Fibroblast of mammary gland (primary cell): ENCODE measurements at regions not wholly inside any gene's neighbourhood (a gene's known extent, or its start where the extent isn't known, plus 50 kb on each side); places are given as distances from the start of the nearest gene placed in this dataset.

ENCODE experiments used
- DNase-seq: peaks from one replicate; pipeline ENCODE4 v3.0.0-alpha.2; 2010; ENCODE audit warnings: low read depth
- H3K4me3 ChIP-seq: 2 replicates; pipeline ENCODE4 v1.5.1; 2011; ENCODE audit warnings: low read depth, mild to moderate bottlenecking, low read length, moderate library complexity; ENCODE audit not compliant: control insufficient read depth
- TF ChIP-seq, protein P1 (sequence below): conservative IDR thresholded peaks from 2 replicates; pipeline ENCODE4 v1.5.1; 2011; ENCODE audit warnings: low read depth, low read length, inconsistent platforms; ENCODE audit not compliant: control insufficient read depth, insufficient read depth

DNA sequence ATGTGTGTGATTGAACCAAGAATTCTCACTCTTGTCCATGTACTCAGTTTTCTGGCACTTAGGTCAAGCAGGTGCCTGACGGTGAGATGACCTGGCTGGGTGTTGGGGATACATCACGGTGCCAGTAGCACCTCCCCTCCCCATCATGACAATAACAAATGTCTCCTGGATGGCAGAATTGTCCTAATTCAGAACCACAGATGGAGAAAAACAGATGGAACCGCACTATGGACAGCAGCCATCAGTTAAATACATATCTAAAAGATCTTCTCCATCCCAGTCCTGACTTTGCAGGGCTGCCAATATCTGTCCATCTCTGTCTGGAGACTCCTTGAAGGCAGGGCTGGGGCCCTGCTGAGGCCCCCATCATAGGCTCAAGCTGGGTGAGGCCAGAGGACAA lies 126.9 kb downstream of the PTPRS start:
- TF ChIP-seq, protein P1, sequence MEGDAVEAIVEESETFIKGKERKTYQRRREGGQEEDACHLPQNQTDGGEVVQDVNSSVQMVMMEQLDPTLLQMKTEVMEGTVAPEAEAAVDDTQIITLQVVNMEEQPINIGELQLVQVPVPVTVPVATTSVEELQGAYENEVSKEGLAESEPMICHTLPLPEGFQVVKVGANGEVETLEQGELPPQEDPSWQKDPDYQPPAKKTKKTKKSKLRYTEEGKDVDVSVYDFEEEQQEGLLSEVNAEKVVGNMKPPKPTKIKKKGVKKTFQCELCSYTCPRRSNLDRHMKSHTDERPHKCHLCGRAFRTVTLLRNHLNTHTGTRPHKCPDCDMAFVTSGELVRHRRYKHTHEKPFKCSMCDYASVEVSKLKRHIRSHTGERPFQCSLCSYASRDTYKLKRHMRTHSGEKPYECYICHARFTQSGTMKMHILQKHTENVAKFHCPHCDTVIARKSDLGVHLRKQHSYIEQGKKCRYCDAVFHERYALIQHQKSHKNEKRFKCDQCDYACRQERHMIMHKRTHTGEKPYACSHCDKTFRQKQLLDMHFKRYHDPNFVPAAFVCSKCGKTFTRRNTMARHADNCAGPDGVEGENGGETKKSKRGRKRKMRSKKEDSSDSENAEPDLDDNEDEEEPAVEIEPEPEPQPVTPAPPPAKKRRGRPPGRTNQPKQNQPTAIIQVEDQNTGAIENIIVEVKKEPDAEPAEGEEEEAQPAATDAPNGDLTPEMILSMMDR = no peak
- no peak for DNase-seq
- no peak overlapping the region for H3K4me3 ChIP-seq

DNA sequence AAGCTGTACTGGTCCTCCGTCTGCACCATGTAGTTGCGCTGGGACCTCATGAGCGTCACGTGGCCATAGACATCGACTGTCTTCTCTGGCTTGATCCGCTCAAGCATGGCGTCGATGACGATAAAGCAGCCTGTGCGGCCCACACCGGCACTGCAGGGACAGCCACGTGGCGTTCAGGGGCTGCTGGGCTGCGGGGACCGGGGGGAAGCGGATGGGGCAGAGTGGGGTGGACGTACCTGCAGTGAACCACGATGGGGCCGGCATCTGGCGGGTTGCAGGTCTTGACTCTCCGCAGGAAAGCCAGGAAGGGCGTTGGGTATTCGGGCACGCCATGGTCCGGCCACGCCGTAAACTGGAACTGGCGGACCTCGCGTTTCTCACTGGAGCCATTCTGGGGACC lies 128.5 kb downstream of the PTPRS start:
- DNase-seq = no peak
- TF ChIP-seq, protein P1 = no peak
- no peak overlapping the region for H3K4me3 ChIP-seq

DNA sequence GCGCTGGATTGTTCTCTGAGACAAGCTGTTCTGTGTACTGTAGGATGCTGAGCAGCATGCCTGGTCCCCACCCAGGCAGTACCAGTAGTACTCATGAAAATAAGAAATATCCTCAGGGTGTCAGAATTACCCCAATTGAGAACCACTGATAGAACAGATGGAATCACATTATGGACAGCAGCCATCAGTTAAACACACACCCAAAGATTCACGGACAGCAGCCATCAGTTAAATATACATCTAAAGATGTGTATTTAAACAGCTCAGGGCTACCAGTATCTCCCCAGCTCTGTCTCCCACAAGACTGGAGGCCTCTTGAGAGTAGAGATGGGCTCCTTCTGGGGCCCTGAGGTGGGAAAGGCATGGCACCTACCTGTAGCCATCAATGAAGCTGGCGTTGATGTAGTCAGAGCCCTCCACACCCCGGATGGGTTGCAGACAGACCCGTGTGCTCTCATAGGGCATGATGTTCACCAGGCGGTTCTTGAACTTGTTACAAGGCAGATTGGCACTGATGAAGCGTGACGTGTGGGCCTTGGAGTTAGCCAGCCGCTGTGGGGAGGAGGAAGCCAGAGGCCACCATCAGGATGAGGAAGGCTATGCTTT lies 129.3 kb downstream of the PTPRS start:
- H3K4me3 ChIP-seq = no peak overlapping the region
- no peak for DNase-seq
- TF ChIP-seq, protein P1 = no peak

DNA sequence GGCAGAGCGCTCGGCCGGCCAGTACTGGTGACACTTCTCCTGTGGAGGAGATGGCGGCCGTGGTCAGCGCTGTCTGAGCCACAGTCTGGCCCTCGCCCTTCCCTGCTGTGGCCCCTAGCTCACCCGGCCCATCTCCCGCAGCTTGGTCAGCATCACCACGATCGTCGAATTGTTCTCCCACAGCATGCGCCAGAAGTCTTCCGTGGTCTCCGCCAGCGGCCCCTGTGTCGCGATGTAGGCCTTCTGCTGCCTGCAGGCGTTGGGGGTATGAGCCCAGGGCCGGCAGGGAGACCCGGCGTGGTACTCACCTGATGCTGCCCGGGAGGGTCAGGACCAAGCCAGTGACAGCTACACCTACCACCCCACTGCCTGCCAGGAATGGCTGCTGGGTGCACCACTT lies 130.1 kb downstream of the PTPRS start:
- DNase-seq = no peak
- TF ChIP-seq, protein P1 = no peak
- no peak overlapping the region for H3K4me3 ChIP-seq

DNA sequence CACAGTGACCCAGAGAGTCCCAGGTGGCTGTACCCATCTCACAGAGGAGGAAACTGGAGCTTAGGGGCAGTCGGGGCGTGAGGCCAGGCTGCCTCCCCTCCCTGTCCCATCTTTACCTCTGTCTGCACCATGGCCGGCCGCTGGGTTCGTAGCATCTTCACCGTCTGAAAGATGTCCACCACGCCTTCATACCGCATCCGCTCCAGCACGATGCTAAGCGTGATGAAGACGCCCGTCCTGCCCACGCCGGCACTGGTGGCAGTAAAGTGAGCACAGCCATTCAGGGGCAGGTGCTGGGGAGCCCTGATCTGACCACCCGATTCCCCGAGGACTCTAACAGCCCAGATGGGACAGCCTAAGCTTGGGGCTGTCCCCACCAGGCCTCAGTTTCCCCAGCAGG lies 132.8 kb downstream of the PTPRS start:
- DNase-seq = no peak
- TF ChIP-seq, protein P1 = no peak
- no peak overlapping the region for H3K4me3 ChIP-seq

DNA sequence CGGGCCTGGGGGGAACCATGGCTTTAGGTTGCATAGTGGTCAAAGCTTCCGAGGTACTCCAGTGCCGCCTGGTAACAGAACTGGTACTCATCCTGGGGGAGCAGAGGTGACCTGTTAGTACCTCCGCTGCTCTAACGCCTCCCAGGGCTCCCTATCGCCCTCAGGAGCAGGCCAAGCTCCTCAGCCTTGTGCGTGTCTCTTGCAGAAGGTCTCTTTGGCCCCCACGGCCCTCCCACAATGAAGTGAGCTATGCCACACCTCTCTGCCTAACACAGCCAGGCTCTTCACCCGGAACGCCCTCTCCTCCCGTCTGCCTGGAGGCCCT lies 133.9 kb downstream of the PTPRS start:
- TF ChIP-seq, protein P1 = no peak
- H3K4me3 ChIP-seq = no peak overlapping the region
- DNase-seq = no peak
